GM18907 (cell line): ENCODE measurements at regions not wholly inside any gene's neighbourhood (a gene's known extent, or its start where the extent isn't known, plus 50 kb on each side); places are given as distances from the start of the nearest gene placed in this dataset.

Experiments used
- ATAC-seq: cut with Tn5 transposase; IDR thresholded peaks from one replicate; pipeline ENCODE4 v1.9.1; 2021; ENCODE audit warnings: mild to moderate bottlenecking, moderate library complexity; ENCODE audit not compliant: unreplicated experiment

- peak; percentile 66 for ATAC-seq
These were observed 64.8 kb upstream of the PLEKHG3 start for GRCh38 chr14:64639340-64639821.

- ATAC-seq, result no peak
These were observed 63.4 kb upstream of the PLEKHG3 start for GRCh38 chr14:64640839-64641238.

- ATAC-seq, result no peak
These were observed 62.5 kb upstream of the PLEKHG3 start for GRCh38 chr14:64641760-64642159.

DNA sequence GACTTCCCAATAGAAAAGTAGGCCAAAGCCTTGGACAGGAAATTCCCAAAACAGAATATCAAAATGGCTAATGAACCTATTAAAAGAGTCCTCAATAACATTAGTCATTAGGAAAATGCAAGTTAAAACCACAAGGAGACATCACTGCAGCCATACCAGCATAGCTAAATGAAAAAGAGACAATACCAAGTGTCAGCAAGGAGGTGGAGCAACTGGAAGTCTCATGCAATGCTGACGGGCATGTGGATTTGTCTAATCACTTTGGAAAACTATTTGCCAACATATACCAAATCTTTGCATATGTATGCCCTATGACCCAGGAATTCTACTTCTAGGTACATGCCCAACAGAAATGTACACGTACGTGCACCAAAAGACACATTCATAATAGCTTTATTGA lies 60.5 kb upstream of the PLEKHG3 start:
- ATAC-seq, result no peak

- ATAC-seq, result no peak
These were observed 59.6 kb upstream of the PLEKHG3 start for GRCh38 chr14:64644629-64645028.

GRCh38 chr14:64645220-64645892 lies 58.9 kb upstream of the PLEKHG3 start:
- no peak for ATAC-seq

DNA sequence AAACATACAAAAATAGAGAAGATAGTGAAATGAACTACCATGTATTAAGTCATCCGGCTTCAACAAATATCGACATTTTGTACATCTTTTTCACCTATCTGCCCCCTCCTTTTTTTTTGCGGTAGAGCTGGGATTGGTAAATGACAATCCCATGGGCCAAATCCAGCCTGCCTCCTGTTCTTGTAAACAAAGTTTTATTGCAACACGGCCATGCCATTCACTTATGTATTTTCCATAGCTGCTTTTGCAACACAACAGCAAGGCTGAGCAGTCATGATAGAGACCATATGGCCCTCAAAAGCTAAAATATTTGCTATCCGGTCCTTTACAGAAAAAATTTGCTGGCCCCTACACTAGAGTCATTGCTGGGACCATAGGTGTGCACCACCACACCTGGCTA lies 58.1 kb upstream of the PLEKHG3 start:
- no peak for ATAC-seq

DNA sequence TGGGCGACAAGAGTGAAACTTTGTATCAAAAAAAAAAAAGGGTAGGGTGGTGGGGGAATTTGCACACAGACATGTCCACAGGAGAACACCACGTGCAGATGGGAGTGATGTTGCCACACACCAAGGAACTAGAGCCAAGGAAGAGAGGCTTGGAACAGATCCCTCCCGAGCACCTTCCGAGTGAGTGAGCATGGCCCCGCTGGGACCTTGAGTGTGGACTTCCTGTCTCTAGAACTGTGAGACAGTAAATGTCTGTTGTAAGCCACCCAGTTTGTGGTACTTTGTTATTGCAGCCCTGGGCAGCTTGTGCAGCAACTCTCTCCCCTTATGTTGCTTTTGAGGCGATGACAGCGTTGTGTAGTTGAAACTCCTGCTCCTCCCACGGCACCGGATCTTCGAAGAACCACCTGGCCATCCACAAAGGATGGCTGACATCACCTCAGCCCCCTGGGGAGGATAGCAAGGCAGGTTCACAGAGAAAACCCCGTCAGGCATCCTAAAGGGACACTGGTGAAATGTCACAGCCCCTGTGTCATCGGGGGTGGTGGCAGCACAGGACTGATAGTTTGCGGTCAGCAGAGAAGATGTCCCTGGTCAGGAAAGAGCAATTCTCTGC lies 54.7 kb upstream of the PLEKHG3 start:
- no peak for ATAC-seq

DNA sequence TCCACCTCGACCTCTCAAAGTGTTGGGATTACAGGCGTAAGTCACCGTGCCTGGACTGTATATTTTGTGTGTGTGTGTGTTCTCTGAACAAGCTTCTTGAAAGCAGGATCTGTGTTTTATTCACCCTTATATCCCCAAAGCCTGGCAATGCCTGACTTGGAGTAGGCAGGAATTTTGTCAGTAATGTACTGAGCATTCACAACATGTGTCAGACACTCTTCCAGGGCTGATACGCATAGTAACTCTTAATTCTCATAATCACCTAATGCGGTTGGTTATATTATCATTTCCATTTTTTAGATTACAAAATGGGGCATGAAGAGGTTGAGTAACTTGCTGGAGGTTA lies 50.4 kb upstream of the PLEKHG3 start:
- ATAC-seq, result no peak

GRCh38 chr14:64654246-64654900 lies 49.9 kb upstream of the PLEKHG3 start:
- peak; percentile 70 for ATAC-seq
